ENCODE measurements at regions not wholly inside any gene's neighbourhood (a gene's known extent, or its start where the extent isn't known, plus 50 kb on each side); places are given as distances from the start of the nearest gene placed in this dataset.

DNA sequence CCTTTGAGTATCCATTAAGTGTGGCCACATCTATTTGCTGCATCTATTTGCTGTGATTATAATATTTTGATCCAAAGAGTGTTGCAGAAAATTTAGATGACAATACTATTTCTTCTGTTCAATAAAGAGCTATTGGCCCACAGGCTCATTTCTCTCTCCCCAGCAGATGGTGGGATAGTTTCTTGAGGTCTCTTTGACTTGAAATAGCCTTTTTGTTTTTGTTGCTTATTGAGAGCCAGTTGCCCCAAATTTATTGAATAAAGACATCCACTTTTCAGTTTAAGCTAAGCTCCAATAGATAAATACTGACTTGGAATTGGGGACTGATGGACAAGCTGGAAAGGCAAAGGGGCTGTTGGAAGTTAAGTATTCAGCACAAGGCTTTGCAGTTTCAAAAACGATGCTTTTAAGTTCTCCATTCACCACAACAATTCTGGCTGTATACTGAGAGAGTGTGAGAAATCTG, 290.1 kb upstream of the MPDZ start:
- 53% methylated on average over 1 of the region's 1 CpG for WGBS
- Histone ChIP-seq H3K27me3 (ENCODE audit: control insufficient read depth in 4 of 4, insufficient read depth in 4 of 4, low read length in 3 of 4) (no peaks in the 10 kb centered on the region), H3K36me3 (ENCODE audit: control insufficient read depth in 4 of 4, insufficient read depth in 3 of 4, low read depth in 1 of 4, low read length in 3 of 4) (no peaks in the 10 kb centered on the region), H3K9ac (ENCODE audit: low read depth in 1 of 2, low read length in 2 of 2) (no peak overlapping the region), H3K27ac (ENCODE audit: low read depth in 1 of 2, low read length in 2 of 2) (no peak overlapping the region), H3K4me1 (ENCODE audit: control insufficient read depth in 4 of 4, insufficient read depth in 4 of 4, low read length in 3 of 4) (peaks cover 0 to 5% (median 2%) of the 10 kb centered on the region in 4 donors), H3K9me3 (ENCODE audit: control insufficient read depth in 4 of 4, low read length in 3 of 4) (no peaks in the 10 kb centered on the region), H3K4me3 (ENCODE audit: low read depth in 1 of 3, low read length in 3 of 3) (no peak overlapping the region)
- no peak for DNase-seq (ENCODE audit: low spot score)
- TF ChIP-seq, protein P1, sequence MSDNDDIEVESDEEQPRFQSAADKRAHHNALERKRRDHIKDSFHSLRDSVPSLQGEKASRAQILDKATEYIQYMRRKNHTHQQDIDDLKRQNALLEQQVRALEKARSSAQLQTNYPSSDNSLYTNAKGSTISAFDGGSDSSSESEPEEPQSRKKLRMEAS (IDR thresholded peaks at IDR 0.05), result no peak
- TF ChIP-seq YY1 (IDR thresholded peaks at IDR 0.05) (no peak), RXRA (IDR thresholded peaks at IDR 0.05) (no peak), HNF4G (IDR thresholded peaks at IDR 0.05) (no peak), FOXA2 (IDR thresholded peaks at IDR 0.05) (no peak), NR2F2 (IDR thresholded peaks at IDR 0.05) (no peak), GABPA (IDR thresholded peaks at IDR 0.05 in 1 of 2, conservative IDR thresholded peaks at IDR 0.05 in 1 of 2) (no peak), JUND (IDR thresholded peaks at IDR 0.05) (no peak), TAF1 (conservative IDR thresholded peaks at IDR 0.05) (no peak), EGR1 (IDR thresholded peaks at IDR 0.05; ENCODE audit: low read depth in 2 of 2) (no peak), SP1 (IDR thresholded peaks at IDR 0.05) (no peak), HNF4A (conservative IDR thresholded peaks at IDR 0.05) (no peak), FOXA1 (IDR thresholded peaks at IDR 0.05) (no peak), RAD21 (IDR thresholded peaks at IDR 0.05) (no peak)
- TF ChIP-seq, protein P2, sequence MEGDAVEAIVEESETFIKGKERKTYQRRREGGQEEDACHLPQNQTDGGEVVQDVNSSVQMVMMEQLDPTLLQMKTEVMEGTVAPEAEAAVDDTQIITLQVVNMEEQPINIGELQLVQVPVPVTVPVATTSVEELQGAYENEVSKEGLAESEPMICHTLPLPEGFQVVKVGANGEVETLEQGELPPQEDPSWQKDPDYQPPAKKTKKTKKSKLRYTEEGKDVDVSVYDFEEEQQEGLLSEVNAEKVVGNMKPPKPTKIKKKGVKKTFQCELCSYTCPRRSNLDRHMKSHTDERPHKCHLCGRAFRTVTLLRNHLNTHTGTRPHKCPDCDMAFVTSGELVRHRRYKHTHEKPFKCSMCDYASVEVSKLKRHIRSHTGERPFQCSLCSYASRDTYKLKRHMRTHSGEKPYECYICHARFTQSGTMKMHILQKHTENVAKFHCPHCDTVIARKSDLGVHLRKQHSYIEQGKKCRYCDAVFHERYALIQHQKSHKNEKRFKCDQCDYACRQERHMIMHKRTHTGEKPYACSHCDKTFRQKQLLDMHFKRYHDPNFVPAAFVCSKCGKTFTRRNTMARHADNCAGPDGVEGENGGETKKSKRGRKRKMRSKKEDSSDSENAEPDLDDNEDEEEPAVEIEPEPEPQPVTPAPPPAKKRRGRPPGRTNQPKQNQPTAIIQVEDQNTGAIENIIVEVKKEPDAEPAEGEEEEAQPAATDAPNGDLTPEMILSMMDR (IDR thresholded peaks at IDR 0.05; ENCODE audit: low read depth, low read length, missing input control), result no peak
- TF ChIP-seq, protein P3, sequence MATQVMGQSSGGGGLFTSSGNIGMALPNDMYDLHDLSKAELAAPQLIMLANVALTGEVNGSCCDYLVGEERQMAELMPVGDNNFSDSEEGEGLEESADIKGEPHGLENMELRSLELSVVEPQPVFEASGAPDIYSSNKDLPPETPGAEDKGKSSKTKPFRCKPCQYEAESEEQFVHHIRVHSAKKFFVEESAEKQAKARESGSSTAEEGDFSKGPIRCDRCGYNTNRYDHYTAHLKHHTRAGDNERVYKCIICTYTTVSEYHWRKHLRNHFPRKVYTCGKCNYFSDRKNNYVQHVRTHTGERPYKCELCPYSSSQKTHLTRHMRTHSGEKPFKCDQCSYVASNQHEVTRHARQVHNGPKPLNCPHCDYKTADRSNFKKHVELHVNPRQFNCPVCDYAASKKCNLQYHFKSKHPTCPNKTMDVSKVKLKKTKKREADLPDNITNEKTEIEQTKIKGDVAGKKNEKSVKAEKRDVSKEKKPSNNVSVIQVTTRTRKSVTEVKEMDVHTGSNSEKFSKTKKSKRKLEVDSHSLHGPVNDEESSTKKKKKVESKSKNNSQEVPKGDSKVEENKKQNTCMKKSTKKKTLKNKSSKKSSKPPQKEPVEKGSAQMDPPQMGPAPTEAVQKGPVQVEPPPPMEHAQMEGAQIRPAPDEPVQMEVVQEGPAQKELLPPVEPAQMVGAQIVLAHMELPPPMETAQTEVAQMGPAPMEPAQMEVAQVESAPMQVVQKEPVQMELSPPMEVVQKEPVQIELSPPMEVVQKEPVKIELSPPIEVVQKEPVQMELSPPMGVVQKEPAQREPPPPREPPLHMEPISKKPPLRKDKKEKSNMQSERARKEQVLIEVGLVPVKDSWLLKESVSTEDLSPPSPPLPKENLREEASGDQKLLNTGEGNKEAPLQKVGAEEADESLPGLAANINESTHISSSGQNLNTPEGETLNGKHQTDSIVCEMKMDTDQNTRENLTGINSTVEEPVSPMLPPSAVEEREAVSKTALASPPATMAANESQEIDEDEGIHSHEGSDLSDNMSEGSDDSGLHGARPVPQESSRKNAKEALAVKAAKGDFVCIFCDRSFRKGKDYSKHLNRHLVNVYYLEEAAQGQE (IDR thresholded peaks at IDR 0.05), result no peak
- TF ChIP-seq, protein P4, sequence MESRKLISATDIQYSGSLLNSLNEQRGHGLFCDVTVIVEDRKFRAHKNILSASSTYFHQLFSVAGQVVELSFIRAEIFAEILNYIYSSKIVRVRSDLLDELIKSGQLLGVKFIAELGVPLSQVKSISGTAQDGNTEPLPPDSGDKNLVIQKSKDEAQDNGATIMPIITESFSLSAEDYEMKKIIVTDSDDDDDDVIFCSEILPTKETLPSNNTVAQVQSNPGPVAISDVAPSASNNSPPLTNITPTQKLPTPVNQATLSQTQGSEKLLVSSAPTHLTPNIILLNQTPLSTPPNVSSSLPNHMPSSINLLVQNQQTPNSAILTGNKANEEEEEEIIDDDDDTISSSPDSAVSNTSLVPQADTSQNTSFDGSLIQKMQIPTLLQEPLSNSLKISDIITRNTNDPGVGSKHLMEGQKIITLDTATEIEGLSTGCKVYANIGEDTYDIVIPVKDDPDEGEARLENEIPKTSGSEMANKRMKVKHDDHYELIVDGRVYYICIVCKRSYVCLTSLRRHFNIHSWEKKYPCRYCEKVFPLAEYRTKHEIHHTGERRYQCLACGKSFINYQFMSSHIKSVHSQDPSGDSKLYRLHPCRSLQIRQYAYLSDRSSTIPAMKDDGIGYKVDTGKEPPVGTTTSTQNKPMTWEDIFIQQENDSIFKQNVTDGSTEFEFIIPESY (IDR thresholded peaks at IDR 0.05), result no peak
- TF ChIP-seq, protein P5, sequence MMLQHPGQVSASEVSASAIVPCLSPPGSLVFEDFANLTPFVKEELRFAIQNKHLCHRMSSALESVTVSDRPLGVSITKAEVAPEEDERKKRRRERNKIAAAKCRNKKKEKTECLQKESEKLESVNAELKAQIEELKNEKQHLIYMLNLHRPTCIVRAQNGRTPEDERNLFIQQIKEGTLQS (IDR thresholded peaks at IDR 0.05), result no peak
